Lower lobe of right lung (tissue), 2 donors: ENCODE measurements at regions not wholly inside any gene's neighbourhood (a gene's known extent, or its start where the extent isn't known, plus 50 kb on each side); places are given as distances from the start of the nearest gene placed in this dataset.
"Not testable (repeated sequence)": the region's sequence is repeated elsewhere in the genome, so short reads cannot be mapped to it uniquely, and the experiment has no call there.

ENCODE experiments used
- ATAC-seq, 2 donors: fragments of 200-7000 bp; cut with Tn5 transposase; one replicate each; pipeline ENCODE4 v1.9.1; 2020 to 2022; ENCODE audit warnings: mild to moderate bottlenecking in 2 of 2, moderate library complexity in 2 of 2
- DNase-seq: peaks from one replicate; pipeline ENCODE4 v3.0.0-alpha.2; 2020
- H3K27ac ChIP-seq: fragments of 200-600 bp; one replicate; pipeline ENCODE4 v1.8.0; 2022
- H3K27me3 ChIP-seq: fragments of 200-600 bp; one replicate; pipeline ENCODE4 v1.8.0; 2022; ENCODE audit warnings: low read depth
- H3K36me3 ChIP-seq: fragments of 200-600 bp; one replicate; pipeline ENCODE4 v1.8.0; 2022; ENCODE audit warnings: mild to moderate bottlenecking
- H3K4me1 ChIP-seq: fragments of 200-600 bp; one replicate; pipeline ENCODE4 v1.8.0; 2022
- H3K4me3 ChIP-seq: fragments of 200-600 bp; one replicate; pipeline ENCODE4 v1.8.0; 2022; ENCODE audit warnings: mild to moderate bottlenecking
- H3K9me3 ChIP-seq: fragments of 200-600 bp; one replicate; pipeline ENCODE4 v1.8.0; 2022
- intact Hi-C: fragments of 100-400 bp; cut with DNase I; formaldehyde crosslinking; loops from one replicate; pipeline ENCODE4 v1.11.0; 2022
- TF ChIP-seq, protein P1 (sequence below): fragments of 200-600 bp; IDR thresholded peaks from one replicate; pipeline ENCODE4 v1.8.0; 2022; ENCODE audit warnings: antibody characterized with exemption, mild to moderate bottlenecking
- donor health status: DM: no; HTN: yes; CAD: no; lungs with severe emphysema.

DNA sequence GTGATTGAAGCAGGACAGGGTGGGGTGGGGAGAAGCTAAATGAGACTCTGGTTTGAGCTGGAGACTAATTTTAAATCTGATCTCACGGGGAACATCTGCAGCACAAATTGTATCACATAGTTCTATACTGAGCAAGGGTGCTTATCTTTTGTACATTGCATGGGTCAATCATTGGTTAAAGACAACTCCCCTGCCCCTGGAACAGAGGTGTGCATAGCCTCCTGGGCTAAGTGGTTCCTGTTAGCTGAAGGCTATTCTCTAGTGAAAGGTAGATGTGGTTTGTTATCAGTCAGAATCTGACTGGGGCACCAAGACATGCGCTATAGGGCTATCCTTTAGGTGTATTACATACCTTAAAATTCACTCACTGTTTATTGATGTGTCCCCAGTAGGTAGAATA, 103.9 kb upstream of the KITLG start:
- DNase-seq (no peak), ATAC-seq (no peak)
- Histone ChIP-seq H3K9me3 (peaks cover 3% of the 10 kb centered on the region), H3K27ac (no peak overlapping the region), H3K27me3 (no peaks in the 10 kb centered on the region), H3K4me3 (no peak overlapping the region), H3K4me1 (no peaks in the 10 kb centered on the region), H3K36me3 (no peaks in the 10 kb centered on the region)
- TF ChIP-seq, protein P1, sequence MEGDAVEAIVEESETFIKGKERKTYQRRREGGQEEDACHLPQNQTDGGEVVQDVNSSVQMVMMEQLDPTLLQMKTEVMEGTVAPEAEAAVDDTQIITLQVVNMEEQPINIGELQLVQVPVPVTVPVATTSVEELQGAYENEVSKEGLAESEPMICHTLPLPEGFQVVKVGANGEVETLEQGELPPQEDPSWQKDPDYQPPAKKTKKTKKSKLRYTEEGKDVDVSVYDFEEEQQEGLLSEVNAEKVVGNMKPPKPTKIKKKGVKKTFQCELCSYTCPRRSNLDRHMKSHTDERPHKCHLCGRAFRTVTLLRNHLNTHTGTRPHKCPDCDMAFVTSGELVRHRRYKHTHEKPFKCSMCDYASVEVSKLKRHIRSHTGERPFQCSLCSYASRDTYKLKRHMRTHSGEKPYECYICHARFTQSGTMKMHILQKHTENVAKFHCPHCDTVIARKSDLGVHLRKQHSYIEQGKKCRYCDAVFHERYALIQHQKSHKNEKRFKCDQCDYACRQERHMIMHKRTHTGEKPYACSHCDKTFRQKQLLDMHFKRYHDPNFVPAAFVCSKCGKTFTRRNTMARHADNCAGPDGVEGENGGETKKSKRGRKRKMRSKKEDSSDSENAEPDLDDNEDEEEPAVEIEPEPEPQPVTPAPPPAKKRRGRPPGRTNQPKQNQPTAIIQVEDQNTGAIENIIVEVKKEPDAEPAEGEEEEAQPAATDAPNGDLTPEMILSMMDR, result no peak
- intact Hi-C loops, result no loop called here

DNA sequence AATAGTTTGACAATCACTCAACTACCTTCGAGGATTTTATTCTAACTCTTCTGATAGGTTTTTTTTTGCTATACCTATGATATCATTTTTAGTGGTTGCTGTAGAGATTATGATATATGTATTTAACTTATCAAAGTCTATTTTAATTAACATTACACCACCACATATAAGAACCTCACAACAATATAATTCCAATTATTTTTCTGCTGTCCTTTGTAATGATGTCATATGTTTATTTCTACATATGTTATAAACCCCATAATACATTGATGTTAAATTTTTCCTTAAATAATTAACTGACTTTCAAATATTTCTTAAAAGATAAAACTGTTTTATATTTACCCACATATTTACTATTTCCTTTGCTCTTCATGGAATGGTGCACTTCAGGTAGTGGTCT, 103.4 kb upstream of the KITLG start:
- no peak for ATAC-seq
- Histone ChIP-seq H3K36me3 (no peaks in the 10 kb centered on the region), H3K4me3 (no peak overlapping the region), H3K27me3 (no peaks in the 10 kb centered on the region), H3K27ac (no peak overlapping the region), H3K9me3 (peaks cover 3% of the 10 kb centered on the region), H3K4me1 (no peaks in the 10 kb centered on the region)
- DNase-seq, result no peak
- TF ChIP-seq, protein P1, result no peak
- intact Hi-C loops, result no loop called here

DNA sequence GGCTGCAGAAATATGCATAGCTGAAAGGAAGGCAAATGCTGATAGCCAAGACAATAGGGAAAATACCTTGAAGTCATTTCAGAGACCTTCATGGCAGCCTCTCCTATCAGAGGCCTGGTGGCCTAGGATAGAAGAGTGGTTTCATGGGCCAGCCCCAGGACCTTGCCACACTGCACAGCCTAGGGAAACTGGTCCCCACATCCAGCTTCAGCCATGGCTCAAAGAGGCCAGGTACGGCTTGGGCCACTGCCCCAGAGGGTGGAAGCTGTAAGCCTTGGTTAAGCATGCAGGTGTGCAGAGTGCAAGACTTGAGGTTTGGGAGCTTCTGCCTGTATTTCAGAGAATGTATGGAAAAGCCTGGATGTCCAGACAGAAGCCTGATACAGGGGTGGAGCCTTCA, 101.0 kb upstream of the KITLG start:
- ATAC-seq, result no peak
- Histone ChIP-seq H3K4me1 (no peaks in the 10 kb centered on the region), H3K27me3 (no peaks in the 10 kb centered on the region), H3K27ac (no peak overlapping the region), H3K36me3 (no peaks in the 10 kb centered on the region), H3K9me3 (no peaks in the 10 kb centered on the region), H3K4me3 (no peak overlapping the region)
- intact Hi-C loops, result no loop called here
- no peak for DNase-seq
- TF ChIP-seq, protein P1, result no peak

DNA sequence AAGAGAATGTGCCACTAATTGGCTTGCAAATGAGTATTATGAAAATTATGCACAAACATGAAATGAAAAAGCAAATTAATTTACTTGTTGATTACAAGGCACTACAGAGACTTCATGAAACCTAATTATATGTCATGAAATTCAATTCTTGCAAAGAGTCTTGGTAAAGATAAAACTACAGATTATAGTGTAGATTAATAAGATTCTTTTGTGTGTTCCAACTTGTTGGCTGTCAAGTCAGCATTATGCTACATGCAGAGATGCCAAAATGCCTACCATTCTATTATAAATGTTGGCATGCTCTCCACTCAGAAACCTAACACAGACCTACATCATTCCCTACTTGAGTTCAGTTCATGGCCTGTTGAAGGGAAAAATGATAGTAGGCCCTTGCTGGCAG, 97.2 kb upstream of the KITLG start:
- no peak for DNase-seq
- intact Hi-C loops, result no loop called here
- no peaks in the 10 kb centered on the region for H3K4me1 ChIP-seq
- TF ChIP-seq, protein P1, result no peak
- H3K36me3 ChIP-seq, result no peaks in the 10 kb centered on the region
- H3K4me3 ChIP-seq, result no peak overlapping the region
- no peaks in the 10 kb centered on the region for H3K9me3 ChIP-seq
- no peak overlapping the region for H3K27ac ChIP-seq
- ATAC-seq, result no peak
- no peaks in the 10 kb centered on the region for H3K27me3 ChIP-seq

DNA sequence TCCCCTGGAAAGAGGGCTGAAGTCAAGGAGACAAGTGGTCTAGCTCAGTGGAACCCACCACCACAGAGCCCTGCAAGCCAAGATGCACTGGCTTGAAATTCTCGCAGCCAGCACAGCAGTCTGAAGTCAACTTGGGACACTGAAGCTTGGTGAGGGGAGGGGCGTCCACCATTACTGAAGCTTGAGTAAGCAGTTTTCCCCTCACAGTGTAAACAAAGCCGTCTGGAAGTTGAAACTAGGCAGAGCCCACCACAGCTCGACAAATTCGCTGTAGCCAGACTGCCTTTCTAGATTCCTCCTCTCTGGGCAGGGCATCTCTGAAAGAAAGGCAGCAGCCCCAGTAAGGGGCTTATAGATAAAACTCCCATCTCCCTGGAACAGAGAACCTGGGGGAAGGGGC, 87.3 kb upstream of the KITLG start:
- H3K4me3 ChIP-seq, H3K9me3 ChIP-seq, H3K27me3 ChIP-seq, intact Hi-C loops, H3K4me1 ChIP-seq, ATAC-seq, H3K27ac ChIP-seq, DNase-seq, H3K36me3 ChIP-seq: not testable (repeated sequence)

DNA sequence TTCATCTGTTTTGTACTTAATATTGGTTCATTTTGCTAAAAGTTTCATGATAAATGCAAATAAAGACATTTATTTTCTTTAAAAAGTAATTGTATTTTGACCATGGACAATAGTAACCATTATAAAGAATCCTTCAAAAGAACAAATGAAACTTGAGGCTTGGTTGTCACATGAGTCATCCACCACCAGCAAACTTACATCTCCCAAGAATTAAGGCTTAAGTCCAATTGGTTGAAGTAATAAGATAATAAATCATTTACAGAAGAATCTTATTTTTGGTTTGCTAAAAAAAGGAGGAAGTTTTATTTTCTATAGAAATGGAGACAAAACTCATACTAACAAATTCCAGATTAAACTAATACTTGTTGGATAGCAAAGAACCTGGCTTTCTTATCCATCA, 84.8 kb upstream of the KITLG start:
- DNase-seq, result no peak
- Histone ChIP-seq H3K9me3 (no peaks in the 10 kb centered on the region), H3K36me3 (no peaks in the 10 kb centered on the region), H3K4me1 (no peaks in the 10 kb centered on the region), H3K27ac (no peak overlapping the region), H3K27me3 (no peaks in the 10 kb centered on the region), H3K4me3 (no peak overlapping the region)
- TF ChIP-seq, protein P1, result no peak
- intact Hi-C loops, result no loop called here
- no peak for ATAC-seq
